Hepatocyte (in vitro differentiated cells): ENCODE measurements at regions not wholly inside any gene's neighbourhood (a gene's known extent, or its start where the extent isn't known, plus 50 kb on each side); places are given as distances from the start of the nearest gene placed in this dataset.

Experiments
- CTCF ChIP-seq: fragments of 200-600 bp; sonication (generic); IDR thresholded peaks from 2 replicates; pipeline ENCODE4 v1.5.1; 2016; ENCODE audit warnings: antibody characterized with exemption, mild to moderate bottlenecking; ENCODE audit not compliant: poor library complexity
- EZH2phosphoT487 ChIP-seq: fragments of 200-600 bp; sonication (generic); IDR thresholded peaks from one replicate; pipeline ENCODE4 v1.6.1; 2018; ENCODE audit warnings: antibody characterized with exemption, mild to moderate bottlenecking, low read depth, moderate library complexity; ENCODE audit not compliant: unreplicated experiment, severe bottlenecking

GRCh38 chr10:20614911-20615310, 282.2 kb downstream of the NEBL start:
- no peak for TF ChIP-seq CTCF
- TF ChIP-seq EZH2phosphoT487, result no peak
